ENCODE measurements at regions not wholly inside any gene's neighbourhood (a gene's known extent, or its start where the extent isn't known, plus 50 kb on each side); places are given as distances from the start of the nearest gene placed in this dataset.
A peak's percentile ranks its signal among the peaks of the same experiment; 100 is the strongest.
"Not testable (repeated sequence)": the region's sequence is repeated elsewhere in the genome, so short reads cannot be mapped to it uniquely, and the experiment has no call there.

DNA sequence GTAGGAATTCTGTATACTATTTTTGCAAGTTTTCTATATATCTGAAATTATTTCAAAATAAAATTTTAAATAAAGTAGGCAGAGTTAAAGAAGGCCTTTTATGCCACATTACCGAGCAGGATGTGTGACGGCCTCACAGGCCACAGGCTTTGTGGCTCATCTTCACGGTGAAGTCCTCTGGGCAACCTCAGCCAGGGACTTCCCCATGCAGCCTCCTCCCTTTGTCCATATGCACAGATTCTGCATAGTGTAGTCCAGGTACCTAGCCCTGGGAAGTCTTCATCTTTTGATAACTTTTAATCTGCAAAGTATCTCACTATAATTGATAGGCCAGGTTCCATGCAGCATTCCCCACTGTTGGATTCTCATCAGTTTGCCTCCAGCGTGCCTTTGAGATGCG lies 62.8 kb downstream of the ARHGAP11B start:
- DNase-seq: not testable (repeated sequence)

DNA sequence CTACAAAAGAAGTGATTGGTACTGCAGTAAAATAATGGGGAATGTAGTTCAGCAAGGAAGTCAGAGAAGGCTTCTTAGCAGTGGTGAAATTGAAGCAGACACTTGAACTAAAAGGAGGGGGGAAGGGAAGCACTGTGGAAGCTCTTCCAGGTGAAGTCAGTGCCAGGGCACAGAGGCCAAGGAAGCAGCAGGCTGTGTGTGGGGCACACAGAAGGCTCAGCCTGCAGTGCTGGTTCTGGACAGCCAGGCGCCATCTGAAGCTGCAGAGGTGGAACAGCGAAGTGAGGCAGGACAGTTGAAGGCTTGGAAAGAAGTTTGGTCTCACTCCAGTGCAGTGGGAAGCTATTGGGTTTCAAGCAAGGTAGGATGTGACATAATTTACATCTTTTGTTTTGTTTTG lies 64.2 kb downstream of the ARHGAP11B start:
- DNase-seq: not testable (repeated sequence)

GRCh38 chr15:30695811-30696210 lies 69.9 kb downstream of the ARHGAP11B start:
- not testable (repeated sequence) for DNase-seq

DNA sequence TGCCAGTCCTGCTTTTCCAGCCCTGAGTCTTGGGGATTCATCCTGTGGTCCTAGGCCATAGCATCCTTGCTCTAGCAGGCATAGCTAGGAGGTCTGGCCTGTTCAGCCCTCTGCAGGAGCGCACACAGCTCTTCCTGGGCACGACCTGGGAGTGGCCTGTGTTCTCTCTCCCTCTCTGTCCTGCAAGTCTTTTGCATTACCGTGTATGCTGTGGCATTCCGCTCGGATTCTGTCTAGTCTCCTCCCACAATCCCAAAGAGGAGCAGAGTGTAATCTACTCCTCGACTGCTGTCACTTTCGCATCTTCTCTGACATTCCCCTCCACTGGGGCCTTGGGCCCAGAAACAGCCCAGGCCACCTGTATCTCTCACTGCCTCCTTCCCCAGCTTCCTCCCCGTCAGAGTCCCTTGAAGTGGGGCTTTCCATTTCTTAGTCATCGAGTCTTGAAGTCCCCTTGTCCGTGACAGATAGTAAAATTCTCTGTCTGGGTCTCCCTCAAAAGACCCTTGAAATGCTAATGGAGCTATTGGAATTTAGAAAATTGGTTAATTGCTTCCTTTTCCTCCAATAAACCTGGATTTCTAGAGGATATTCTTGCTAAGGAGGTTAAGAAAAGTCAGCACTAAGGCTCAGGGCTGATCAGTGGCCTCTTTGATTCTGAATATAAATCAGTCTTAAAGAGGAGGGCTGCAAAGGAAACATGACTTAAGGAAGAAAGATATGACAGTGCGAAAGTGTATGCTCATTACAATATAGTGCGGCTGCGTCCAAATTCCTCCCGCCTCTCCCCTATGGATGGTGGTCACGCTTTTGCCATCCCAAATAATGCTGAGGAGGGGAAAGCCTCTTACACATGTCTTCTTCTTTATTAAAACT lies 70.7 kb downstream of the ARHGAP11B start:
- not testable (repeated sequence) for DNase-seq

GRCh38 chr15:30697315-30697685 lies 71.4 kb downstream of the ARHGAP11B start:
- DNase-seq: not testable (repeated sequence)

DNA sequence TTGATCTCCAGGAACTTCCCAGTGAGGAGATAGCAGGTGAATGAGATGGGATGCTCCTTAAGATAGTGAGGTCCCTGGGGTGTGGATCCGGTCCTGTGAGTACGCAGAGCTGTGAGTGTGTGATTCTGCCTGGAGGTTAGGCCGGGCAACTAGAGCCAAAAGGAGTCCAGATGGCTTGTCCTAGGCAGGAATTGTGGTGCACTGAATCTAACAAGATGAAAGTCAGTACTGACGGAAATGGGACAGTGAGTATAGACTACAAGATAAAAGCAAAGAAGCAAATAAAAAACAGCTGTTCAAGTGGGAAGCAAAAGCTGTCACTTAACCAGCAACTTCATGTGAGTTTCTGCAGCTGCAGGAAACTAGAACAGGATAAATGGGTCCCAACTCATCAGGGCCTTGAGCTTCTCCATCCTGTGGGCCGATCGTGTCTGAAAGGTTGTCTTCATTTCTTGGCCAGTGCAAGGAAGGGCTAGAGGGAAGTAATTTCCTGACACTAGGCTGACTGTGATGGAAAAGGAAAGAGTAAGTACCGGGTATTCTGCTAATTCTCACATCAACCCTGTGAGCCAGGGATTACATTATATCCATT lies 74.2 kb downstream of the ARHGAP11B start:
- not testable (repeated sequence) for DNase-seq

GRCh38 chr15:30707976-30708685 lies 82.2 kb downstream of the ARHGAP11B start:
- not testable (repeated sequence) for DNase-seq

- DNase-seq: not testable (repeated sequence)
These were observed 82.9 kb downstream of the ARHGAP11B start for GRCh38 chr15:30708809-30709208.

GRCh38 chr15:30718038-30718643 lies 92.2 kb downstream of the ARHGAP11B start:
- DNase-seq: not testable (repeated sequence)

DNA sequence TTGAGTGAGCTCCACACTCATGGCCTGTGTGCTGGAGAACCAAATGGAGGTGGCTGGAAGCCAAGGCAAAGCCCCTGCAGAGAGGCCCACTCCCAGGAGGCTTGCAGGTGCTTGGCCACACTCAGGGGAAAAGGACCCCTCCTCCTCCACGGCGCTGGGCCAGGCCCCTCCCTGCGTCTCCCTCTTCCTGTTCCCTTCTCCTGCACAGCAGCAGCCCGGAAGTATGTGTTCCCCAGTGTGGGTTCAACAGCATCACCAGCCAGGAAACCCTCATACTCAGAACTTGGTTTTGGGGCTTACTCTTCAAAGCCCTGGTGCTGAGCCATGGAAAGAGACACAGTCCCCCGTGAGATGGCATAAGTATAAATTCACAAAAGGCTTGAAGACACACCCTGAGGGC lies 93.4 kb downstream of the ARHGAP11B start:
- DNase-seq: not testable (repeated sequence)

DNA sequence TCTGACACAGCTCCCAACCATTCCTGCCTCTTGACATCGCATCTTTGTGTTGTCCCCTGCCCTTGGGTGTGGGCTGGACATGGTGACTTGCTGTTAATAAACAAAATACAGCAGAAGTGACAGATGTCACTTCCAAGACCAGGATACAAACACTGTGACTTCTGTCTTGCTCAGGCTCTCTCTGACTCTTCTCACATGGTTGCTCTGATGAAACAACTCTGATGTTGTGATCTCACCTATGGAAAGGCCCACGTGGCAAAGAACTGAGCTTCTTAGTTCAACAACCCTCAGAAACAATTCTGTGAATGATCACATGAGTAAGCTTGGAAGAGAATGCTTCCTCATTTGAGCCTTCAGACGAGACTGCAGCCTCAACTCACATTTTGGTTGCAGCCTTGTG lies 94.9 kb downstream of the ARHGAP11B start:
- DNase-seq: peak; percentile 9

- not testable (repeated sequence) for DNase-seq
These were observed 95.6 kb downstream of the ARHGAP11B start for GRCh38 chr15:30721529-30721928.

DNA sequence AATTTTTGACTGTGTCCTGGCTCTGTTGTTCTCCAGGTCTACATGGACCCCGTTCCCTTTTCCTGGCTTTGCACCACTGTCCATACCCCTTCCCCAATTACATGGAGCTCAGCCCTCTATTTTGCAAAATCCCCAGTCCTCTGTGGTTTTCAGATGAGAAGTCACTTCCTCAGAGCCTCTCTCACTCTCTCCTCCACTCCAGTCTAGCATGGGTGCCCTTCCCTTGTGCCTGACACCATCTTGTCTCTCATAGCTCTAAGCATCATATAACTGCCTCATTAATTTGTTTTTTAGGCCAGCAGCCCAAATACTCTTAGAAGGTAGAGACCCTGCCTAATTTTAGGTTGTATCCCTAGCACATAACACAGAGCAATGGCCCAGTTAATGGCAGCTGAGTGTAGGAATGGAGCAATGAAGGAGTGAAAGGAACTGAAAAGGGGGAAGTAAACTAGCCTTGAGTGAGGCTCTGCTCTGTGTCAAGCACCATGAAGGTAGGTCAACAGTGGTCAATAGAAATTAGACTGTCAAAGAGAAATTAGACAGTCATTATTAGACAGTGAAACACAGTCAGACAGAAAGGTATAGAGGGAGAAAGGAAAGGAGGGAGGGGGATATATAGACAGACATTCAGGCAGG lies 97.7 kb downstream of the ARHGAP11B start:
- not testable (repeated sequence) for DNase-seq

DNA sequence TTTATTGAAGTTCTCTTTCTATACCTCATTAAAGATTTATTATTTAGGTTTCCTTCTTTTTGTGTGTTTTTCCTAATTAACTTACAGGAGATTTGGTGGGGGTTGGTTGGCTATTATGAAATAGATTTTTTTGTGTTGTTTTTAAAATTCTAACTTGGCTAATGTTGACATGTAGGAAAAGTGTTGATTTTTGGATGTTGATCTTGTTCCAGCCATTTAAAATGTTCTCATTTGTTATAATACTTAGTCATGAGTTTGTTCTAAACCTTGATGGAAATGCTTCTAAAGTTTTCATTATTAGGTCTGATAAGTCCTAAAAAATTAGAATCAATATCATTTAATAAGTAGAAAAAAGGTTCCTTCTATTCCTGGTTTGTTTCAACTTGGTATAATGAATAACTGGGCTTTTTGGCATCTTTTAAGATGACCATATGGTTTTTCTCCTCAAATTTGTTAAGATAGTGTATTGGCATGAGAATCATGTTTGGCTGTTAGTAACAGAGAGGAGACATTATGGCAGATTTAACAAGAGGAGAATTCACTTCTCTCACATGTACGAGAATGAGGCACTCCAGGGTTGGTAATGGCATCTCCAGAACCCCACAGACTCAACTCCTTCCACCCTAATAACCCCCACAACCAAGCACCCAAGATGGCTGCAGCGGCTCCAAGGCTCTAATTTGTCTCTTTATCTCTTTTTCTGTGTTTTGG lies 104.1 kb downstream of the ARHGAP11B start:
- DNase-seq: not testable (repeated sequence)

- not testable (repeated sequence) for DNase-seq
These were observed 104.7 kb downstream of the ARHGAP11B start for GRCh38 chr15:30730633-30731032.

- DNase-seq: not testable (repeated sequence)
These were observed 106.2 kb downstream of the ARHGAP11B start for GRCh38 chr15:30732100-30732499.

GRCh38 chr15:30735884-30736564 lies 110.1 kb downstream of the ARHGAP11B start:
- not testable (repeated sequence) for DNase-seq

DNA sequence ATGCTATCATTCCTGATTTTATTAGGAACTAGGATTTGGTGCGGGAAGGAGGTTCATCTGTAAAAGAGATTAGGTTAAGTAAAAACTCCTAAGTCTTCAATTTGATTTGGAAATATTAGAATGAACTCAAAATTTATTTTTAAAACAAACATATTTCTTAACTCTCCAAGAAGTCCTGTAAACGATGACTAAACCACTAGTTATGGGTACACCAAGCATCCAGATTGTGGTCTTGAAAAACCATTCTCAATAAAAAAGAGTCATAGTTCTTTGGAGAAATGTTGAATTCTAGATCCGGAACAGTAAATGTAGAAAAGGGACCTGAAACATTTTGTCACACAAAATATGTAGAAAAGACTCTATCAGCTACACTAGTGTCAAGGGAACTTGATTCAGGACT lies 116.9 kb downstream of the ARHGAP11B start:
- DNase-seq: not testable (repeated sequence)

- DNase-seq: not testable (repeated sequence)
These were observed 123.1 kb downstream of the ARHGAP11B start for GRCh38 chr15:30749048-30749447.

DNA sequence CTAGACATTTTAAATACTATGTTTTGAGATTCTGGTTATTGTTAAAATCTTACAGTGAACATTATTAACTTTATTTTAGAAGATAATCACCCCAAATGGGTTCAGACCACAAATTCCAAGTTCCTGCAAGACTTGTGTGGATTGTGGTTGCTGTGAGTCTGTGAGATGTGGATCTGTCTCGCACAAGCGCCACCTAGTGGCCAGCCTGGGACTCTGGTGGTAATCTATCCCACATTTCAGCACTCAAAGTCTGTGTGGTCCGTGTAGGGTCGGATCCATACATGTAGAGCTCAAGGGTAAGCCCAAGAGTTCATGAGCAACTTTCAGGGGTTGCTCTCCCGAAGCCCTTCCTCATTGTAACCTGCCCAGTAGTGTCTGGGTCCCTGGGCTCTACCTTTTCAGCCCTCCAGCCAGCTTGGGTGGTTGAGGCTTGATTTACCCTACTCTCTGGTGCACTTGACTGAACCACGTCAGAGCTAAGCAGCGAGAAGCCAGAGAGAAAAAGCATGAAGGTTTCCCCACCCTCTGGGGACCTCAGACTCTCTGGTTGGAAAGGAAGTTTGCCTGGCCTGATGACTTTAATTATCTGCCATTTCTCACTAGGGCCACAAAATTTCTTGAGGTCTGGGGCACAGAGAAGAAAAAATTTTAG lies 129.2 kb downstream of the ARHGAP11B start:
- DNase-seq: not testable (repeated sequence)

GRCh38 chr15:30760633-30761032 lies 134.7 kb downstream of the ARHGAP11B start:
- DNase-seq: not testable (repeated sequence)
